Muscle of leg (tissue), 3 donors: ENCODE measurements at regions not wholly inside any gene's neighbourhood (a gene's known extent, or its start where the extent isn't known, plus 50 kb on each side); places are given as distances from the start of the nearest gene placed in this dataset.
"Not testable (repeated sequence)": the region's sequence is repeated elsewhere in the genome, so short reads cannot be mapped to it uniquely, and the experiment has no call there.

Source experiments
- DNase-seq: peaks from one replicate; pipeline ENCODE4 v3.0.0; 2013
- H3K27ac ChIP-seq: one replicate; pipeline ENCODE4 v1.5.1; 2013; ENCODE audit warnings: mild to moderate bottlenecking, low read length, control low read depth
- H3K27me3 ChIP-seq: one replicate; pipeline ENCODE4 v1.6.1; 2013; ENCODE audit warnings: low read length; ENCODE audit not compliant: control insufficient read depth, insufficient read depth
- H3K36me3 ChIP-seq: one replicate; pipeline ENCODE4 v1.6.1; 2013; ENCODE audit warnings: low read length; ENCODE audit not compliant: control insufficient read depth, insufficient read depth
- H3K4me1 ChIP-seq: one replicate; pipeline ENCODE4 v1.6.1; 2013; ENCODE audit warnings: low read length; ENCODE audit not compliant: control insufficient read depth, insufficient read depth
- H3K4me3 ChIP-seq: one replicate; pipeline ENCODE4 v1.5.1; 2013; ENCODE audit warnings: low read length, control low read depth
- H3K9me3 ChIP-seq: replicated peaks from 2 replicates; pipeline ENCODE4 v1.6.1; 2013; ENCODE audit warnings: low read depth, low read length; ENCODE audit not compliant: control insufficient read depth
- WGBS: methylation state at CpG from one replicate; pipeline ENCODE4 v1.1.5; 2013; ENCODE audit warnings: missing lambda C conversion rate; ENCODE audit not compliant: insufficient coverage; 5-methylcytosine and 5-hydroxymethylcytosine counted together

DNA sequence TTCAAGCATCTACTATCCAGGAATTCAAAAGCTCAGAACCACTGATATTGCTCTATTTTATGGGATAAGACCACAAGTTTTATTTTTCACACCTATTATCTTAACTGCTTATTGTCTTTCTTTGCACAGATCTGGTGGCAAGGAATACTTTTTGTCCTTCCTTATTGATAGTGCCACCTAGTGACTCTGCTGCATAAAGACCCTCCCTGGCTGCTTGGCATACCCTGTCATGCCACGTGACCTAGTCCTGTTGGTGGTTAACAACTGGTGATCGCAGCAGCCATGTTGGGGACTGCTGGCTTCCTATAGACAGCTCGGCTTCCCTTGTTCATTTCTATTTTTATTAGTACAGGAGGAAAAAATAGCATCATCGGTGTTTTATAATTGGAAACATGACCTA, 236.3 kb downstream of the MEX3B start:
- peaks cover 24% of the 10 kb centered on the region for H3K4me1 ChIP-seq
- no peaks in the 10 kb centered on the region for H3K27me3 ChIP-seq
- no peak overlapping the region for H3K27ac ChIP-seq
- no peaks in the 10 kb centered on the region for H3K36me3 ChIP-seq
- H3K9me3 ChIP-seq, result no peaks in the 10 kb centered on the region
- WGBS, result no CpG with 5 or more reads among the region's 4 CpGs
- no peak overlapping the region for H3K4me3 ChIP-seq
- peak; percentile 55 for DNase-seq

DNA sequence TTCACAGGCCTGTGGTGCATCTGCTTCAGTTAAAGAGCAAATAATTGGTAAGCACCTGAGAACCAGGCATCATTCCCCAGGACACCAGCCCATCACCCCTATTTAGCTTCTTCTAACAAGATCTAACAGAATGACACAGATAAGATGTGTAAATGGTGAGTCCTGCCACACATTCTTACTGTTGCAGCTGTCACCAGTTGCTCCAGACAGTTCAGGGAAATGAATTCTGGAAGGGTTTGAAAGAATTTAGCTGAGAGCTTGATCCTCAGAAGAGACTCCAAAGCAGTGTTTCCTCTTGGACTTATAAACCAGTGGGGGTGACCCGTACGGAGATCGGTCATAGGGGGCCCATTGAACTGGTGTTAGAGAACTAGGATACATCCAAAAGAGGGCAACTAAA, 238.0 kb downstream of the MEX3B start:
- Histone ChIP-seq H3K4me1 (peaks cover 24% of the 10 kb centered on the region), H3K27me3 (no peaks in the 10 kb centered on the region), H3K27ac (no peak overlapping the region), H3K9me3 (no peaks in the 10 kb centered on the region), H3K4me3 (no peak overlapping the region), H3K36me3 (no peaks in the 10 kb centered on the region)
- DNase-seq, result peak; percentile 39
- 39% methylated on average over 3 of the region's 3 CpGs for WGBS

DNA sequence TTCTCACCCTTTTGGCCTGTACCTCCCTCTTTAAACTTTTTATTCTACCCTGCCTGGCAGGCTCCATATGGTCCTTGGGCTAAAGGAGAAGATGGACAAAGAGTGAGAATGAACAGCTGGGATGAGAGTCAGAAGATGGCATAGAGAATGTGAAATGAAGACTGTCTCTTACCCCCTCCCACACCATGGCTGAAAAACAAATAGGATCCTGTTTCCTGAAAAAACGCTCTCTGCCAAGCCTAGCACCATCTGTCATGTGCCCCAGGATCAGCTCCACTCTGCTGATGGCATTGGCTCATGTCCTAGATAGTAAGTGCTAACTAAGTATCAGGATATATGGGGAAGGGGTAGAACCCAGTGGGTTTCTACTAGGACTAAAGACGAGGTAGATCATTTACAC, 238.6 kb downstream of the MEX3B start:
- Histone ChIP-seq H3K36me3 (no peaks in the 10 kb centered on the region), H3K27me3 (no peaks in the 10 kb centered on the region), H3K9me3 (no peaks in the 10 kb centered on the region), H3K4me3 (no peak overlapping the region), H3K27ac (no peak overlapping the region), H3K4me1 (peaks cover 24% of the 10 kb centered on the region)
- 90% methylated on average over 1 of the region's 2 CpGs for WGBS
- peak; percentile 76 for DNase-seq

DNA sequence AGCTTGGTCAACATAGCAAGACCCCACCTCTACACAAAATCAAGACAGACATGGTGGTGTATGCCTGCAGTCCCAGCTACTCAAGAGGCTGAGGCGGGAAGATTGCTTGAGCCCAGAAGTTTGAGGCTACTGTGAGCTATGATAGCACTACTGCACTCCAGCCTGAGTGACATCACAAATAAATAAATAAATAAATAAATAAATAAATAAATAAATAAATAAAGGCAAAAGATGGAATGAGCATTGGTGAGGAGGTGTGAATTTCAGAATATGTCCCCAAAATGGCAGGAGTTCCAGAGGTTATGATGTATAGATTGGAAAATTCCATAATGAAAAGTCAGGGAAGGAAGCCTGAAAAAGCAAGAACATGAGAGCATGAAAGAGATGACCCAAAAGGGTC, 249.9 kb downstream of the MEX3B start:
- WGBS, result no CpG with 5 or more reads among the region's 1 CpG
- no peaks in the 10 kb centered on the region for H3K4me1 ChIP-seq
- no peak for DNase-seq
- H3K9me3 ChIP-seq, result no peaks in the 10 kb centered on the region
- H3K4me3 ChIP-seq, result no peak overlapping the region
- no peaks in the 10 kb centered on the region for H3K36me3 ChIP-seq
- no peak overlapping the region for H3K27ac ChIP-seq
- H3K27me3 ChIP-seq, result no peaks in the 10 kb centered on the region

DNA sequence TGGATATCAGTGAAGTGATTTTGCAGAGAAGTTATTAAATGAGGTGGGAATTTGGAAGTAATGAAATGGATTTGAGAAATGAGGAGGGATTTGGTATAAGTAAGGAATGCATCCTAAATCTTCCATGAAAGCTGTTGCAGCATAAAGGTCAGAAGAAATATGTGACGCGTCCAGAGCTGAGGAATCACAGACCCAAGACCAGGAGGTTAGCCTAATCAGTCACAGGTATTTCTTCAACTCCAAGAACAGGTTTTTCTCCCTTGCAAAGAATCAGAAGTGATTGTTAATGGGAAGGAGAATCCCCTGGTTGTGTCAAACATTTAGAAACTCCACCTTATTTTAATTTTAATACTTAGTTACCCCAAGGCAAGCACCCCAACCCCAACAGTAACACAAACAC, 253.2 kb downstream of the MEX3B start:
- H3K9me3 ChIP-seq, result no peaks in the 10 kb centered on the region
- no peaks in the 10 kb centered on the region for H3K4me1 ChIP-seq
- DNase-seq, result no peak
- H3K36me3 ChIP-seq, result no peaks in the 10 kb centered on the region
- no peak overlapping the region for H3K27ac ChIP-seq
- no CpG with 5 or more reads among the region's 2 CpGs for WGBS
- no peaks in the 10 kb centered on the region for H3K27me3 ChIP-seq
- no peak overlapping the region for H3K4me3 ChIP-seq

DNA sequence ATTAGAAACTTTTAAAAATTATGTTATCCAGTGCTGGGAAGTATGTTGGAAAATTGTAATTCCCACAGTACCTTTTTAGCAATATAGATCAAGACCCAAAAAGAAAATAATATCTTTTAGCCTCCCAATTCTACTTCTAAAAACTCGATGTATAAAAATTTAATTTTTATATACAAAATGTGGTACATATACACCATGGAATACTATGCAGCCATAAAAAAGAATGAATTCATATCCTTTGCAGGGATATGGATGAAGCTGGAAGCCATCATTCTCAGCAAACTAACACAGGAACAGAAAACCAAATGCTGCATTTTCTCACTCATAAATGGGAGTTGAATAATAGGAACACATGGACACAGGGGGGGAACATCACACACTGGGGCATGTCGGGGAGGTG, 254.5 kb downstream of the MEX3B start:
- H3K4me1 ChIP-seq, H3K27me3 ChIP-seq, H3K9me3 ChIP-seq, H3K4me3 ChIP-seq, DNase-seq, H3K36me3 ChIP-seq, H3K27ac ChIP-seq: not testable (repeated sequence)
- no CpG with 5 or more reads among the region's 2 CpGs for WGBS

DNA sequence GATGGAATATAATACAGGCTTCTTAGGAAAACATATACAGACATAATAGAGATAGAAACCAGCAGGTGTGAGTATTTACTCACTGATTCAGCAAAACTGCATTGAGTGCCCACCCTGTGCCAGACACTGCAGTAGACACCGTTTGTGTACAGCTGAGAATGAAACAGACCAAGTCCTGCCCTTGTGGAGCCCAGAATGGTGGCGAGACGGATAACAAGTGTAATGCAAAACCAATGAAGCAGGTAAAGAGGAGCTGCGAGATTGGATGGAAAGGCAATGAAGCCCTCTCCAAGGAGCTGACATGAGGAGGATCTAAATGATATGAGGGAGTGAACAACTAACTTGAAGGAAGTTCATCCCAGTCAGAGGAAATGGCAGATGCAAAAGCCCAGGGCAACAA, 256.4 kb downstream of the MEX3B start:
- no peak for DNase-seq
- H3K9me3 ChIP-seq, result no peaks in the 10 kb centered on the region
- no peaks in the 10 kb centered on the region for H3K36me3 ChIP-seq
- no peak overlapping the region for H3K4me3 ChIP-seq
- H3K27ac ChIP-seq, result no peak overlapping the region
- no peaks in the 10 kb centered on the region for H3K4me1 ChIP-seq
- WGBS, result 90% methylated on average over 4 of the region's 4 CpGs
- no peaks in the 10 kb centered on the region for H3K27me3 ChIP-seq

DNA sequence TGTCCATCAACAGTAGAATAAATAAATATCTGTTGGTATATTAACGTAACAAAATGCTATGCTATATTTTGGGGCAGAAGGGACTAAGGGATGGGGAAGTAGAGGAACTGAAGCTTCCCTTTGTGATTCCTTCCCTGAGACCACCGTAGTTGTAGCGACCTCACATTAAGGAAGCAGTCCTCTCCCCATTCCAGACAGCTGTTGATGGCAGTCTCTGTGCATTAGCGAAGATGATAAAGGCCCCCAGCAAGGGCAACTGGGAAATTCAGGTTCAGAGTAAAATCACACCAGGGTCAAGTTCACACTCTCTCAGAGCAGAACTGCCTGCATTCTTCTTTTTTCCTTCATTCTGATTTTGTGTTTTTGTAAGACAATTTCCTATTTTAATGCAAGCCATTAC, 259.0 kb downstream of the MEX3B start:
- H3K27me3 ChIP-seq, result no peaks in the 10 kb centered on the region
- H3K4me1 ChIP-seq, result no peaks in the 10 kb centered on the region
- no peaks in the 10 kb centered on the region for H3K9me3 ChIP-seq
- H3K4me3 ChIP-seq, result no peak overlapping the region
- no peak overlapping the region for H3K27ac ChIP-seq
- WGBS, result 100% methylated on average over 1 of the region's 4 CpGs
- no peak for DNase-seq
- no peaks in the 10 kb centered on the region for H3K36me3 ChIP-seq

DNA sequence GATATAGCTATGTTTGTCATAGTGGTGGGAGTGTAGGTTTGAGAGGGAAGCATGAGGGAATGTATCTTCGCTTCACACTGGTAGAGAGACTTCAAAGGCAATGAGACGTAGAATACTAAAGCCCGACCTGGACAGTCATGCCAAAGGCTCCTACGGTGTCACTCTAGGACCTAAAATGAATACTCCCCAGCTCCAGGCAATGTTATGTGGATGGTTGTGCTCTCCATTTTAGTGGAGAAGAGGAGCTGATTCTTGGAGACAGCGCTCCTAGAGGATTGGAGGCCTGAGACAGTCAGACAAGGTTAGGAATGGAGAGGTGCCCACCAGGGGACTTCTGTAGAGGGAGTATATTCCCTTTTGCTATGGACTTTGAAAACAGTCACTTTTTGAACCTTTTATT, 260.1 kb downstream of the MEX3B start:
- Histone ChIP-seq H3K27me3 (no peaks in the 10 kb centered on the region), H3K4me3 (no peak overlapping the region), H3K9me3 (no peaks in the 10 kb centered on the region), H3K27ac (no peak overlapping the region), H3K36me3 (no peaks in the 10 kb centered on the region), H3K4me1 (peaks cover 6% of the 10 kb centered on the region)
- 100% methylated on average over 1 of the region's 5 CpGs for WGBS
- no peak for DNase-seq

DNA sequence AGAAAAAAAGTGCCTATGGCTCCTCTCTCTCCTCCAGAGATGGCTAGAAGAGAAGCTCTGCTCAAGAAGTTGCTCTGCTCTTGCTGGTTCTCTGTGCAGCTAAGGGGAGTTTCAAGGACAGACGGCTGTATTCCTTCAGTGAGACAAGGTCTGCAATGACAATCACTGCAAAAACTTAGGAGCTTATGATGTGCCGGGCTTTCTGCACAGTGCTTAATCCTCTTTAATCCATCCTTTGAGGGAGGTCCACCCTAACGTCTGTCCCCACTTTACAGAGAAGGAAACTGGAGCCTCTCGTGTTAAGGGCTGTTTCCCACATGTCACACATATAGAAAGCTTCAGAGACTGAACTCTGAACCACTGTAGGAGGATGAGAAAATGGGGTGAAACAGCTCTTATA, 260.6 kb downstream of the MEX3B start:
- no peak overlapping the region for H3K4me3 ChIP-seq
- no peaks in the 10 kb centered on the region for H3K36me3 ChIP-seq
- 17% methylated on average over 1 of the region's 4 CpGs for WGBS
- no peak for DNase-seq
- no peak overlapping the region for H3K27ac ChIP-seq
- no peaks in the 10 kb centered on the region for H3K27me3 ChIP-seq
- peaks cover 7% of the 10 kb centered on the region for H3K4me1 ChIP-seq
- H3K9me3 ChIP-seq, result no peaks in the 10 kb centered on the region

DNA sequence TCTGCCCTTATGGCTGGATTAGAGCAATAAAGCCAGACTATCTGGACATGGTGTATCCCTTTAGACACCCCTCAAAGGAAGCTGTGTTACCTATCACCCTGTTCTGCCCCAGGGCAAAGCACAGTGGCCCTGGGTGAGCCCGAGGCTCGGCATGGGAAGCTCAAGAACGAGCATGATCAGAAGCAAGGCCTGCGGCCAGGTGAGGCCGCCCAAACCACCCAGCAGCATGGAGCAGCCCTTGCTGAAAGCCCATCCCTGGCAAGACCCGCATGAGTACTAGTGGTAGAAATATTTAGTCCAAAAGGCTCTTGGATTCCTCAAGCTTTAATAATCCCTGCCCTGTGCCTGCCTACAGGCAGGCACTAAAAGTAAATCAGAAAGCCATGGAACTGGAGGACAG, 261.1 kb downstream of the MEX3B start:
- 79% methylated on average over 6 of the region's 6 CpGs for WGBS
- H3K4me3 ChIP-seq, result no peak overlapping the region
- peaks cover 7% of the 10 kb centered on the region for H3K4me1 ChIP-seq
- no peaks in the 10 kb centered on the region for H3K36me3 ChIP-seq
- H3K27me3 ChIP-seq, result no peaks in the 10 kb centered on the region
- no peak for DNase-seq
- no peak overlapping the region for H3K27ac ChIP-seq
- no peaks in the 10 kb centered on the region for H3K9me3 ChIP-seq
